HG03571 (cell line): ENCODE measurements at regions not wholly inside any gene's neighbourhood (a gene's known extent, or its start where the extent isn't known, plus 50 kb on each side); places are given as distances from the start of the nearest gene placed in this dataset.
"Not testable (repeated sequence)": the region's sequence is repeated elsewhere in the genome, so short reads cannot be mapped to it uniquely, and the experiment has no call there.

Experiments used
- ATAC-seq: cut with Tn5 transposase; IDR thresholded peaks from one replicate; pipeline ENCODE4 v1.9.1; 2021; ENCODE audit not compliant: unreplicated experiment

DNA sequence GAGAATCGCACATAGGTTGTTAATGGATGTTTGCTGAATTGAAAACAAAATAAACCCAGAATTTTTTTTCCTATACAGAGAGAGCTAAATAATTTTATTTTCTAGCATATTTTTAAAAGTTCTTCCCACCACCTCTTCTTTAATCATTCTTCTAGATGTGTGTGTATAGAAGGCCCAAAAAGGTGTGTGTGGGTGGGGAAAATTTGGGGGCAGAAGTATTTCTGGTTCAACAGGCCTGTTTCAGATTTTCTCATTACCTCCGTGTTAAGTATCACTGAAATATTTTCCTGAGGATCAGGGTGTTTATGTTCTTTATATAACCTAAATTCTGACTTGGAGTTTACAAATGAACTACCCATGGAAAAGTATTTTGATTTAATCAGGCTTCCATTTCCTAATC, 144.2 kb upstream of the ZNF804B start:
- ATAC-seq: no peak

DNA sequence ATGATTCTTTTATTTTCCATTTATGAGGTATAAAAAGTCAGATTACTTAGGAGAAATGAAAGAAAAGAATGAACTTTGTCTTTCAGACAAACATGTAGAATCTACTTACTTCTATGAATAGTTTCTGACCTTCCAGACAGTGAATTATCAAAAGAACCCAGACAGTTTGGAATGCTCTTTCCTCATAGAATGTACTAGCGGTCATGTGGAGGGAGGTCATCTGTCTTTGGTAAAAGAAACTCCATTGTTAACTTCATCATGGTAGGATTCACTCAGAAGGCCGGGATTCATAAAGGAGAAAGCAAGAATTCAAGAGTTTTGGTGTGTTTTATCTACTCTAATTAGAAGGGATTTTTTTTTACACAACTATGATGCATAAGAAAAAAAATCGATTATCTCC, 144.8 kb upstream of the ZNF804B start:
- no peak for ATAC-seq

DNA sequence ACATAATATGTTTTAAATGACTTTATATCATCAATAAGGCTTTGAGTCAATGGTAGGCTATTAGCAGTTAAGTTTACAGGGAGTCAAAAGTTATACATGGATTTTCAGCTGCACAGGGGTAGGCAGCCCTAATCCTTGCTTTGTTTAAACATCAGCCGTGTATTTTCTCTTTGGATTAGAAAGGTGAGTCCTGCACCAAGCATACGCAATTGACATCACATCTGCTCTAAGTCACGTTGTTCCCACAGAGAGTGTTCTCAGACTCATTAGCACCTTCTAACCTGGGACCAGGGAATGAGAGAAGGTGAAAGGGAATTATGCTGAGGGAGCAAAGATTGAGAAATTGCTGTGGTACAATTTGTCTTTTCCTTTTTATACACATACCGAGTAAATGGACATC, 148.6 kb upstream of the ZNF804B start:
- ATAC-seq: no peak

DNA sequence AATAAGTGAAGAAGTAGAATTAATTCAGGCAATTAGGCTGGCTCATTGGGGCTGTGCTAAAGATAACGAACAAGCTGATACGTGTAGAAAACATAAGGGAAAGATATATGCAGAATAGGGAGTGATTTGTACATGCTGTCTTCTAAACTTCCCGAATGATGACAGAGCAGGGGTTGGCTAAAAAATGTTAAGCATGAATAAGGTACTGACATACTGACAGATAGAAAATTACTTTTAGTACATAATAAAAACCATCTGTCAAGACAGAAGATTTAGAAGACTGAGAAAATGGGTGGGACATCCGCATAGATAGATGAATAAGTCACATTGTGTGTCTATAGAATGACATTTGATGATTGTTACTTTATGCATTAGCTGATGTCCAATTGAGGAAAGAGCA, 158.8 kb upstream of the ZNF804B start:
- ATAC-seq: no peak

DNA sequence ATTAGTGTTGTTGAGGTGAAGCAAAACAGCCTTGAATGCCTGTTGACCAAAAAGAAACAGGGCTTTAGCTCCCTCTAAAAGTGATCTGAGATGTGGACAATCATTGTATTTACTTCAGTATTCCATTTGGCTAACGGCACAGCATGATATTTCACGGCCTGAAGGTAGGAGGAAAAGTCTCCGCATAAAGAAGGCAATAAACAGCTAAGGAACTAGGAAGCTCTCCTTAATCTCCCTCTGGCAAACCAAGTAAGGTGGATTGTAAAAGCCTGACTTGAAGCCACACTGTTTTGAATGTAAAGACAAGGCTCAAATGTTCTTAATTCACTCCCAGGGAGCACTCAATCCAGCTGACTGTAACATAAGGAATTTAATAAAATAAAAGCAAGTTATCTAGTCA, 160.0 kb upstream of the ZNF804B start:
- no peak for ATAC-seq

DNA sequence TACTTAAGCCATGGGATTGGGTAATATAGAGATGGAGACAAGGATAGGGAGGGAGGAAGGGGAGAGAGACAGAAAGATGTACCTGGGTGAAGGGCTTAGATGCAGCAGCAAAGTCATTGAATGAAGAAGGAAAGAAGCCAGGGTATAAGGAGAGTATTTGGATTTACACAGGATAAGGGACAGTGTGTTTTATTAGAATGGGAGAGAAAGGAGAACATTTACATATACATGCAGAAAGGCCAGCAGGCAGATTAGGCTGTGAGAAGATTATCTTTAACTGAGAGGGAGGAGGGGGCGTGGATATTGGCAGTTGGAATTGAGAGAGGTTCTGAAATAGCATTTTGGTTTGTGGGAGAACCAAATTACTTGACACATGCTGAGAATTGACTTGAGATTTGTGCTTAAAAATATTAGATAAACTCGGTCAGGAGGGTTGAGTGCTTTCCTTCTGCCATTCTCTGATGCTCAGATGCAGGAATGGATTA, 161.5 kb upstream of the ZNF804B start:
- ATAC-seq: no peak

DNA sequence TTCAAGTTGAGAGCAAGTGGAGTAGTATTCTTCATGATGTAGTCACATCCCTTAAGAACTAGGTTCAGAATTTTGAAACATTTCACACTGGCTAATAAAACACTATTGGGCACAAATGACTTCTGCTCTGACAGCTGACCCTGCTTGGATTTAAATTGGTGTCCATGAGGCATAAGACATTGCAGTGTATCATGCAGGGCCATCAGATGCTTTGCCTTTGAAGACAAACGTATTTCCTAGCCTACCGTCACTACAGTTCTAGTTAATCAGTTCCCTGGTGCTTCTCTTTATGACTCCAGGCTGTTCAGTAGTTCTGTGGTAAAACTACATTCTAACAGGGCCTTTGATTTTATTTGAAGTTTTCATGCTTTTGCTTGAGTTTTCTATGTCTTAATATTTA, 168.5 kb upstream of the ZNF804B start:
- no peak for ATAC-seq

DNA sequence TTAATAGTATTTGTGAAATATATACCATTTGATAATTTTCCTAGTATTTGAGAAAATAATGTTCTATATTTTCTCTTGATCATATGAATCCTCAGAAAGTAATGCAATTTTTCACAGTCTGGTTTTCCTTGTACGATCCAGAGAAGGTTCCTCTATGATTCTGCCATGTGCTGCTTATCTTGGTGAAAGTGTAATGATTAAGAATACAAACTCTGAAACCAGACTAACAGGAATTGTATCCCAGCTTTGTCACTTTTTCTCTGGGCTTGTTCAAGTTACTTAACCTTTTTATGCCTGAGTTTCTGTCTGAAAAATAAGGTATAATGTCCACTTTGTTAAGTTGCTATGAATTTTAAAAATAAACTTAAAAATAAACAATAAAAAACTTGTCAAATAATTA, 169.6 kb upstream of the ZNF804B start:
- no peak for ATAC-seq

DNA sequence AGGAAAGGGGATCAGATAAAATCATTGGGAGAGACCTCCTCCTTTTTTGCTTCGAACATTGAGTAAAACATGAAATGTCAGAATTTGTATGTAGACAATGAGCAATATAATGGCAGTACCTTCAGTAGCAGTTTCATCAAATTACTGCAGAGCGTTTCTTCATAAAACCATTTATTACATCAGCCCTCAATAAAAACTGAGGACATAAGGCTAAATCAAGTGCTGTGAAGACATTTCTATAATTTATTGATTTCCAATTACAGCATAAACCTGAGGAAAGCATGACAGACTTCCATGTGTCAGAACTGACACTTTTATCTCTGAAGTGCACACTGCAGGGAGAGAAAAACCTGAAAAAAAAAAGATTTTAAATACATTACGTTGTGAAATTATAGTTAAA, 172.6 kb upstream of the ZNF804B start:
- no peak for ATAC-seq

DNA sequence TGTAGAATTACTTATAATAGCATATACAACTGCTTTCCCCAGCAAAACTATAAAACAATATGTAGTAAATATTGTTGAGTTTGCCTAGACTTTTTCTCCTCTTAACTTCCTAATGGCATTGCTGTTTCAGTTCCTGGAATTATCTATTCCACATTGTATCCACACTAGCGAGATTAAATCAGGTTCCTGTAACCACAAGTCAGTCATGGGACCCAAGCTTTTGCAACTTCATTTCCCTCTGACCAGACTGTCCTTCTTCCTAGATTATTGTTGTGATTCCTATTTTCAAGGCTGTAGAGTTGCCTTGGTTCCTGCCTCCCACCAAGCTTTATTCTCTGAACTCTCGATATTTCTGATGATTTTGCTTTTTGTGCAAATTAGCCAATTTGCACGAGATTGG, 173.3 kb upstream of the ZNF804B start:
- ATAC-seq: no peak

DNA sequence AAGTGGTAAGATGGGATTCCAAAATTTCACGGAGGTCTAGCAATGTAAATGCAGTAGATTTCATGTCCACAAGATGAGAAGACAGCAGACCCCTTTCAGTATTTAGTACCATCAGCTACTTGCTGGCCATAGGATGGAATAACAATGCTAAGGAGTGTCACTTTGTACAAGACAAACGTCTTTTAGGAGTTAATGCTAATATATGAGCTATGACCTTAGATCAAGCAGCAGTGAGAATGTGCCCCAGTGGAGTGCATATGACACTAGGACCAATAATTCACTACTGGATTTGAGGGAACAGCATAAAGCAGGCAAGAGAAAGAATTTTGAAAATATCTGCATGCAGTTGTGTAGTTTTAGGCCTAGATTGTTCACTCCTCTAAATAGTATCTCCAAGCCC, 182.8 kb upstream of the ZNF804B start:
- ATAC-seq: no peak

DNA sequence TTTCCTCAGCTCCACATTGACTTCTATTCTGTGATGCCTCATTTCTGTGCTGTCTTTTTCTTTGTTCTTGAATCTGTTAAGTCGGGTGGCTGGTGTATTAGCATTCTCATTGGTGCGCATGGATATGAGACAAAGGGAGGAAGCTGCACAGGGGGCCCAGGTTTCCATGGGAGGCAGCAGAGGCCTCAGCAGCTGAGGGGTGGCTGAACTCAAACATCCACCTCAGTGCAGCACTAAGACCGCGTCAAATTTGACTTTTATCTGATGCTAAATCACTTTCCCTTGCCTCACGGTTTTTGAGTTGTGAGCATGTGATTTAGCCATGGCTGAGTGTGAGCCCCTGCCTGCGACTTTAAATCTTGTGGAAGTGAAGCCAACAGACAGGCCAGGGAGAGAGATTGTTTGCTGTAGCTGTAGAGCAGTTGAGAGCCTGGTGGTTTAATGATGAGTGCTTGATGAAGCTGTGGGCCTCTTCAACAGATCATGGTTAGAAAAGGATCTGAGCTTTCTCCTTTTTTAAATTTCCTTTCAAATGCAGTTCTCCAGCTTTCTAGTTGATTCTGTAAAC, 193.3 kb upstream of the ZNF804B start:
- ATAC-seq: no peak

DNA sequence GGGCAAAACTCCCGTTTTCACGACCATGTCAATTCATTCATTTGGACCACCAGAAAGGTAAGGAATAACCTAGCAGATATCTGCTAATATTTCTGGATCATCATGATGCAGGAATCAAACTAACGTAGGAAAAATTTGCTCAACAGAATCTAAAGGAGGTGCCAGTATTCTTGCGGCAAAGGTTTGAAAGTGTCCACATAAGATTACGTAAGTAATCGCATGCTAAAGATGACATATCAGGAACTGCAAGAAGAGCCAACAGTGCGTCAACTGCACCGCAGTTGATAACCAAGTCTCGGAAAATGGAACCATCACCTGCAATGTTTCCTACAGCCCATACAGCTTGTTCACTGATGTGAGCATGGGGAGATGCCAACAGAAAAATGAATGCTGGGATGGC, 194.1 kb upstream of the ZNF804B start:
- no peak for ATAC-seq

DNA sequence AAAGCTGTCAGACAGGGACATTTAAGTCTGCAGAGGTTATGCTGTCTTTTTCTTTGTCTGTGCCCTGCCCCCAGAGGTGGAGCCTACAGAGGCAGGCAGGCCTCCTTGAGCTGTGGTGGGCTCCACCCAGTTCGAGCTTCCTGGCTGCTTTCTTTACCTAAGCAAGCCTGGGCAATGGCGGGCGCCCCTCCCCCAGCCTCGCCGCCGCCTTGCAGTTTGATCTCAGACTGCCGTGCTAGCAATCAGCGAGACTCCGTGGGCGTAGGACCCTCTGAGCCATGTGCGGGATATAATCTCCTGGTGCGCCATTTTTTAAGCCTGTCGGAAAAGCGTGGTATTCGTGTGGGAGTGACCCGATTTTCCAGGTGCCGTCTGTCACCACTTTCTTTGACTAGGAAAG, 203.1 kb upstream of the ZNF804B start:
- ATAC-seq: not testable (repeated sequence)

DNA sequence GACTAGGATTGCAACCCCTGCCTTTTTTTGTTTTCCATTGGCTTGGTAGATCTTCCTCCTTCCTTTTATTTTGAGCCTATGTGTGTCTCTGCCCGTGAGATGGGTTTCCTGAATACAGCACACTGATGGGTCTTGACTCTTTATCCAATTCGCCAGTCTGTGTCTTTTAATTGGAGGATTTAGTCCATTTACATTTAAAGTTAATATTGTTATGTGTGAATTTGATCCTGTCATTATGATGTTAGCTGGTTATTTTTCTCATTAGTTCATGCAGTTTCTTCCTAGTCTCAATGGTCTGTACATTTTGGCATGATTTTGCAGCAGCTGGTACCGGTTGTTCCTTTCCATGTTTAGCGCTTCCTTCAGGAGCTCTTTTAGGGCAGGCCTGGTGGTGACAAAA, 204.7 kb upstream of the ZNF804B start:
- ATAC-seq: not testable (repeated sequence)

DNA sequence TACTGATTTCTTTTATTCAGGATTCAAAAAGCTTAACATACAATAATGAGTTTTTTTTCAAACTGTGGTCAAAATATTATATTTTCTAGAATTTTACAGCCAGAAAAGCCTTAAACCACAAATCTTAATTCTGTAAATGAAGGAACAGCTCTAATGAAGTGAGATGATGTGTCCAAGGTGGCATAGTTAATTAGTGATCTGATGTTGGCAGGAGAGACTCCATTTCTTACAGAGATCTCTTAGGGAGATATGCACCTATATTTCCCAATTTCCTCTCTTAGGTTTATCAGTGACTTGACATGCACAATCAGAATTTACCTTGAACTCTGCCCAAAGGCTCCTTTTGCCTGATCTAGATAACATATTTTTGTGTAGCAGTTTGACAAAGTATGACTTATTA, 211.1 kb upstream of the ZNF804B start:
- ATAC-seq: no peak

DNA sequence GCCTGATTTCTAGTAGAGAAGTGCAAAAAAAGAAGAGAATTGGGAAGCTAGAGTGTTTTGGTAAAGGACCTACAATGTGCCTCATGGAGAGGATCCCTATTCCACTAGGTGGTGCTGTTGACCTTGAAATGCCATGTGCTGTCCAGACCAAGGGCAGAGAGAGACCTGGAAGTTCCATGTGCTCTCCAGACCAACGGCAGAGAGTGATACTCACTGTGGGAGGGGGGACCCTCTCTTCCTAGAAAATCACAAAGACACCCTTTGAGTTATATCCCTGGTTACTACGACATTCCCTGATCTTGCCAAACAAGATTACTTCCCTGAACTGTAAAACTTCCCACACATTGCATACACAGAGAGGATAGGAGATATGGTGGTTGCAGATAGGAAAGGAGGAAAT, 212.7 kb upstream of the ZNF804B start:
- no peak for ATAC-seq

DNA sequence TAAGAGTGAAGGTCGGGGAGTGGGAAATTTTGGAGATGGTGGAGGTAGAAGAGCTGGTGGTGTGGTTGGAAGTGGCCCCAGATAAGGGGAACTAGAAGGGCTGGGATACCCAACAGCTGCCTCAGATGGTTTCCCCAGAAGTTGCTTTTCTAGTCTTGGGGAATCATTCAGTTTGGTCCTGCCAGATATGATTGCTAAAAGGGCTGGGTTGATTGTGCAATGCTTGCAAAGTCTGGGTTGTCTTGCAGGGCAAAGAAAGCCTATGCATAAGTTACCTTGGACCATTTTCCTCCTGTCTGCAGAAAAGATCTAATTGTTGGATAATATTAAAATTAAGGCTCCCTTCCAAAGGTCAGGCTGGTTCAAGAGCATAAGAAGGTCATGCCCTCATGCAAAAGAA, 213.8 kb upstream of the ZNF804B start:
- ATAC-seq: no peak

DNA sequence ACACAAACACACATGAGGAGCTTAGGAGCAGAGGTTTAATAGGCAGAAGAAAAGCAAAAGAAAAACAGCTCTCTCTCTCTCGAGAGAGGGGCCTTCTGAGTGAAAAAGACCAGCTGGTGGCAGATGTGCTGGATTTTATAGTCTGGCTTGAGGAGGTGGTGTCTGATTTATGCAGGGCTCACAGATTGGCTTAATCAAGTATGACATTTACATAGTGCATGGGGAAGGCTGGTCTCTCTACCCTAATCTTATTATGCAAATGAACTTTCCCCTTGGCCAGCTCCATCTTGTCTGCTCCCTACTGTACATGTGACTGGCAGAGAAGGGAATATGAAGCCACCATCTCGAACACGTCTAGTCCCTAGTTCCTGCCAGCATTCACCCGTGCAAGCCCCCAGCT, 219.5 kb upstream of the ZNF804B start:
- ATAC-seq: no peak

DNA sequence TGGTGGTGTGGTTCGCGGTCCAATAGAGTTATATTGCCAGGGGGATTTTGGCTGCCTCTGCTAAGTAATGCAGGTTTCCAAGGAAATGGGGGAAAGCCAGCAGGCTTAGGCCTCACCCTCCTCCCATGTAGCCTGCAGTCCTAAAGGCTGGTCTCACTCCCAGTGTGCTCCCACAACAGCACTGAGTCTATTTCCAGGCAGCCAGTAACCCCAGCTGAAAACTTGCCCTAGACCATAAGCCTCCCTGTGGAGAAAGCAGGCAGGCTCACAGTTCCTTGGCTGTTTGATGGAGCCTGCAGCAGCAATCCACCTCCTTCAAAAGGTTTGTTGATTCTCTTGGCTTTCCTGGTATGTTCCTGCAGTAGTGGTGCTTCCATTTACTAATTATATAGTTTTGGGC, 220.0 kb upstream of the ZNF804B start:
- ATAC-seq: no peak

DNA sequence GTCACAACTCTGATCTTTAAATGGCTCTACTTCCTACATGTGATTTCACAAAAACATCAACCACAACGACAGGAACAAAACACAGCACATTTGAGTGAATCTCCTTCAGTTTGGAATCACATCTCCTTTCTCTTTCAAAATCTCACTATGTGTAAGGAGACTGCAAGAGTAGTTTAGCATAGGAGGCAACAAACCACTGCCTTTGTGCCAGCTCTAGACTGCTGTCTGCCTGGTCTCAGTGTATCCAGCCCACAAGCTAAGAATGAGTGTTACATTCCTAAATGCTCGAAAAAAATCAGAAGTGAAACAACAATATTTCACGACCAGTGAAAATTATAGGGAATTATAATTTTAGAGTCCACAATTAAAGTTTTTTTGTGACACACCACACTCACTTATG, 217.0 kb upstream of the STEAP4 start:
- no peak for ATAC-seq

DNA sequence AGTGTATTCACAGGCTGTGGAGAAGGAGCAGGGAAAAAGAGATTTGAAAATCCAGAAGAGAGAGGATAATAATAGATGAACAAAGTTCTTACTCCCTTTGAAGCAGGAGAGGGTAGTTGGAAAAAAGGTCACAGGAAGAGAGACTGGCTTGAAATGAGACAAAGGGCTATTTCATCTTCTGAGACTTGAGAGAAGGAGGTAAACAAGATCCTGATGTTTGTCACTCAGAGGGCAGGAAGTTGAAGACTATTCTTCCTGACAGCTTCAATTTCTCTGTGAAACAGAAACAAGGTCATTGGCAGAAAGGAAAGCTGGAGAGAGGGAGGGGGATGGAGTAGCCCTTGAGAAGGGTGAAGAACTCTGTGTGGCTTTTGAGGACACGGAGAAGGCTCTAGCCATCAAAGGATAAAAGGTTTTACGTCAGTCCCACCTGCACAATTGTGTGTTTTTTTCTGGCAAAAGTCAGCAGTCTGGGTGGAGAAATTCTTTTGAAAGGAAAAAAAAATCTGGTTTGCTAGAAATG, 216.1 kb upstream of the STEAP4 start:
- no peak for ATAC-seq

DNA sequence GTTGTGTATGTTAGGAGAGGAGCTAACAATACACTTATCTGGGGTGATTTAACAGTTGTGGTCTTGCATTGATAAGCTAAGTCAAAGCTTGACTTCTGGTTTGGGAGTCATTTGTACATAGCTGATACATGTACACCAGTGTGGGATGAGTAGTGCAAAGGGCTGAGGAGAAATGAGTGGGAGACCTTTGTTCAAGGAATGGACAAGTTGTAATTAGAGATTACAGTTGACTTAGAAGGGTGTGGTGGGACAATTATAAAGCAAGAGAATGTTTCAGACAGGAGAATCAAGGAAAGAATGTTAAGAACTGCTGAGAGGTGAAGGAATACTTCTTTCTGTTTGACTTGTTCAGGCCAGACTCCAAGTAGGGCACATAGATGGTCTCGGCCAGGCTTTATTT, 209.7 kb upstream of the STEAP4 start:
- ATAC-seq: no peak
